Lung (tissue), 11 donors: ENCODE measurements at regions not wholly inside any gene's neighbourhood (a gene's known extent, or its start where the extent isn't known, plus 50 kb on each side); places are given as distances from the start of the nearest gene placed in this dataset.

Source experiments
- ATAC-seq: fragments of 200-7000 bp; cut with Tn5 transposase; one replicate; pipeline ENCODE4 v1.9.1; 2020; ENCODE audit warnings: moderate number of reproducible peaks; ENCODE audit not compliant: insufficient read depth, low FRiP score
- DNase-seq, 3 donors: peaks; one replicate each; pipeline ENCODE4 v3.0.0-alpha.2; 2013 to 2017
- H3K27ac ChIP-seq, 2 donors: one replicate each; pipeline ENCODE4 v1.5.1; 2013; ENCODE audit warnings: mild to moderate bottlenecking in 2 of 2, moderate library complexity in 2 of 2, control low read depth in 1 of 2, inconsistent platforms in 1 of 2, low read depth in 1 of 2, low read length in 1 of 2
- H3K27me3 ChIP-seq, 3 donors: one replicate each; pipeline ENCODE4 v1.5.1; 2013; ENCODE audit warnings: low read length in 2 of 3; ENCODE audit not compliant: control insufficient read depth in 3 of 3, insufficient read depth in 3 of 3
- H3K36me3 ChIP-seq, 4 donors: one replicate each; pipeline ENCODE4 v1.5.1; 2013; ENCODE audit warnings: low read length in 4 of 4, mild to moderate bottlenecking in 1 of 4, moderate library complexity in 1 of 4; ENCODE audit not compliant: control insufficient read depth in 4 of 4, insufficient read depth in 4 of 4
- H3K4me1 ChIP-seq, 5 donors: one replicate each; pipeline ENCODE4 v1.5.1; 2013; ENCODE audit warnings: low read length in 5 of 5, mild to moderate bottlenecking in 2 of 5, moderate library complexity in 1 of 5; ENCODE audit not compliant: control insufficient read depth in 5 of 5, insufficient read depth in 5 of 5
- H3K4me3 ChIP-seq: one replicate; pipeline ENCODE4 v1.5.1; 2013; ENCODE audit warnings: mild to moderate bottlenecking, control low read depth, moderate library complexity
- H3K9ac ChIP-seq, 2 donors: one replicate each; pipeline ENCODE4 v1.5.1; 2013; ENCODE audit warnings: low read length in 2 of 2, control low read depth in 1 of 2; ENCODE audit not compliant: insufficient read depth in 1 of 2
- H3K9me3 ChIP-seq, 4 donors: one replicate each; pipeline ENCODE4 v1.5.1; 2013; ENCODE audit warnings: low read length in 3 of 4, mild to moderate bottlenecking in 1 of 4, moderate library complexity in 1 of 4; ENCODE audit not compliant: control insufficient read depth in 4 of 4, insufficient read depth in 3 of 4
- WGBS, 2 donors: extraction: QIAGEN DNeasy Blood & Tissue Kit; methylation state at CpG; one replicate each; pipeline ENCODE4 v1.1.7; 2013; 5-methylcytosine and 5-hydroxymethylcytosine counted together
- TF ChIP-seq, protein P1 (sequence below): IDR thresholded peaks from 2 replicates; pipeline ENCODE4 v1.5.1; 2012; ENCODE audit warnings: mild to moderate bottlenecking; ENCODE audit errors: control extremely low read depth, extremely low read depth
- donor health status: control.
- donor health status: control.
- donor health status: Bipolar disorder and iron deficiency.
- donor health status: healthy.
- donor health status: DM: yes; HTN: yes; CAD: no.

DNA sequence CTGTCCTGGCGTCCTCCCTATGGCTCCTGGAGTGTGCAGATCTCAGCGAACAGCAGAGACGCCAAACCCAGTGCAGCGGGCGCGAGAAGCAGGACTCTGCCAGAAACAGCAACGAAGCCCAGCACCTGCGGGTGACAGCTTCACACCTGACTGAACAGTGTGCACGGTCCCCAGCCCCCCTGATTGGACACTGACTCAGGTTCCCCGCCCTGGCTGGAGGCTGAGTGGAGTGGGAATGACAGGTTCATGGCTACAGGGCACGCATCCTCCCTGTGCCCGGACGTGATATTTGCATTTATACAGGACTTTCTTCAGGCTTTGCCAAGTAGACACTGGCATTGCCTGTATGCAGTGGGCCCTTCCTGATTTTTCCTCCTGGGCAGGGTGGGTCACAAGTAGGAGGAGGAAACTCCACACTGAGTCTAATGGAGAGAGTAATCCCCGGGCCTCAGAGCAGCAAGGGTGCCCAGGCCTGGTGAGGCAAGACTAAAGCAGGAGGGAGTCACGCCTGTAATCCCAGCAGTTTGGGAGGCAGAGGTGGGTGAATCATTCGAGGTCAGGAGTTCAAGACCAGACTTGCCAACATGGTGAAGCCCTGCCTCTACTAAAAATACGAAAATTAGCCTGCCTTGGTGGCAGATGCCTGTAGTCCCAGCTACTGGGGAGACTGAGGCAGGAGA lies 71.6 kb downstream of the ASCL4 start:
- no peak overlapping the region for H3K9ac ChIP-seq
- peaks cover 0 to 7% (median 0%) of the 10 kb centered on the region in 4 donors for H3K9me3 ChIP-seq
- no peak overlapping the region for H3K27ac ChIP-seq
- TF ChIP-seq, protein P1, sequence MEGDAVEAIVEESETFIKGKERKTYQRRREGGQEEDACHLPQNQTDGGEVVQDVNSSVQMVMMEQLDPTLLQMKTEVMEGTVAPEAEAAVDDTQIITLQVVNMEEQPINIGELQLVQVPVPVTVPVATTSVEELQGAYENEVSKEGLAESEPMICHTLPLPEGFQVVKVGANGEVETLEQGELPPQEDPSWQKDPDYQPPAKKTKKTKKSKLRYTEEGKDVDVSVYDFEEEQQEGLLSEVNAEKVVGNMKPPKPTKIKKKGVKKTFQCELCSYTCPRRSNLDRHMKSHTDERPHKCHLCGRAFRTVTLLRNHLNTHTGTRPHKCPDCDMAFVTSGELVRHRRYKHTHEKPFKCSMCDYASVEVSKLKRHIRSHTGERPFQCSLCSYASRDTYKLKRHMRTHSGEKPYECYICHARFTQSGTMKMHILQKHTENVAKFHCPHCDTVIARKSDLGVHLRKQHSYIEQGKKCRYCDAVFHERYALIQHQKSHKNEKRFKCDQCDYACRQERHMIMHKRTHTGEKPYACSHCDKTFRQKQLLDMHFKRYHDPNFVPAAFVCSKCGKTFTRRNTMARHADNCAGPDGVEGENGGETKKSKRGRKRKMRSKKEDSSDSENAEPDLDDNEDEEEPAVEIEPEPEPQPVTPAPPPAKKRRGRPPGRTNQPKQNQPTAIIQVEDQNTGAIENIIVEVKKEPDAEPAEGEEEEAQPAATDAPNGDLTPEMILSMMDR: no peak
- ATAC-seq (no peak), DNase-seq (no peak)
- 64 to 68% methylated on average over 17 of the region's 17 CpGs for WGBS, 2 donors
- H3K4me3 ChIP-seq: no peak overlapping the region
- H3K4me1 ChIP-seq: peaks cover 0 to 16% (median 4%) of the 10 kb centered on the region in 5 donors
- H3K36me3 ChIP-seq: no peaks in the 10 kb centered on the region
- peaks cover 17 to 70% (median 51%) of the 10 kb centered on the region in 3 donors for H3K27me3 ChIP-seq

DNA sequence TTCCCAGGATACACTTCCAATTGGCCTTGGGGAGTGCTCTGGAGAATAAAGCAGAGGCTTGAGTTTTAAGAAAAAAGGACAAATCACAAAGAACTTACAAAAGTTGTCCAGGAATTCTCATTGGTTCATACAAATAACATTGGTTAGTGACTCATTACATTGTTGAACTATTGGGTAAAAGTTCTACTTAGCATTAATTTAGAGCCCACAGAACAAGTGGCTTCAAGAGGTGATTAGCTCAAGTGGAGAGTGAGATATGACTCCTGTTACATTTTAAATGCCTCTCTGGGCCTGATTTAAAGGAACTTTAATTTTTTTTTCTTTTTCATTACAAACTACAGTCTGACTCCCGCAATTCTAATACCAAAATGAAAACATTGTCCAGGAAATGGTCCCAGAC lies 72.9 kb downstream of the ASCL4 start:
- 42 to 43% methylated on average over 1 of the region's 1 CpG for WGBS, 2 donors
- no peak for DNase-seq
- H3K27ac ChIP-seq: no peak overlapping the region
- peaks cover 0 to 16% (median 4%) of the 10 kb centered on the region in 5 donors for H3K4me1 ChIP-seq
- H3K4me3 ChIP-seq: no peak overlapping the region
- TF ChIP-seq, protein P1: no peak
- peaks cover 0 to 7% (median 0%) of the 10 kb centered on the region in 4 donors for H3K9me3 ChIP-seq
- H3K9ac ChIP-seq: no peak overlapping the region
- H3K36me3 ChIP-seq: no peaks in the 10 kb centered on the region
- H3K27me3 ChIP-seq: peaks cover 17 to 60% (median 41%) of the 10 kb centered on the region in 3 donors
- no peak for ATAC-seq

DNA sequence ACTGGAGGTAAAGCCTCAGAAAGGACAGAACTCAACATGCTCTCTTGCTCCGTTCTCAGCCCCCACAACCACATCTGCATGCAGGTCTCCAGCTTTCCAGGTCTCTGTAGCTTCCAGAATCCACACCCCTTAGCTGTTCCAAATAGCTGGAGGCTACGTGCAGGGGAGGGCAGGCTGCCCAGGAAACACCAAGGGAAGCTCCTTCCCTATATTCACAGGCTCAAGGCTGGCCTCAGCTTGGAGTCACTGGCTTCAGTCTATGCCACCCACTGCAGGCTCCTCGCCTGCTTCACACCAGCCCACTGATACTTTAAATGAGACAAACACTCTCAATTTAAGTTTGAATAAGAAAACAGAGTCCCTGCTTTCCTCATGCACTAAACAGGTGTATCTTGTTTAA lies 73.3 kb downstream of the ASCL4 start:
- no peaks in the 10 kb centered on the region for H3K36me3 ChIP-seq
- ATAC-seq (no peak), DNase-seq (no peak)
- H3K4me3 ChIP-seq: no peak overlapping the region
- WGBS, 2 donors: 31% methylated on average over 3 of the region's 3 CpGs
- H3K4me1 ChIP-seq: peaks cover 0 to 16% (median 4%) of the 10 kb centered on the region in 5 donors
- H3K9ac ChIP-seq: no peak overlapping the region
- TF ChIP-seq, protein P1: no peak
- peak overlapping the region in 1 of 2 donors; percentile 33 for H3K27ac ChIP-seq
- peaks cover 0 to 7% (median 0%) of the 10 kb centered on the region in 4 donors for H3K9me3 ChIP-seq
- peaks cover 17 to 56% (median 37%) of the 10 kb centered on the region in 3 donors for H3K27me3 ChIP-seq
